WI38 (cell line): ENCODE measurements at regions not wholly inside any gene's neighbourhood (a gene's known extent, or its start where the extent isn't known, plus 50 kb on each side); places are given as distances from the start of the nearest gene placed in this dataset.

ENCODE experiments used
- H3K4me3 ChIP-seq: 2 replicates; pipeline ENCODE4 v1.5.1; 2011; ENCODE audit warnings: low read depth, mild to moderate bottlenecking, control low read depth, low read length
- TF ChIP-seq, protein P1 (sequence below): IDR thresholded peaks from 2 replicates; pipeline ENCODE4 v1.5.1; 2012; ENCODE audit warnings: low read depth, mild to moderate bottlenecking, control low read depth, low read length

DNA sequence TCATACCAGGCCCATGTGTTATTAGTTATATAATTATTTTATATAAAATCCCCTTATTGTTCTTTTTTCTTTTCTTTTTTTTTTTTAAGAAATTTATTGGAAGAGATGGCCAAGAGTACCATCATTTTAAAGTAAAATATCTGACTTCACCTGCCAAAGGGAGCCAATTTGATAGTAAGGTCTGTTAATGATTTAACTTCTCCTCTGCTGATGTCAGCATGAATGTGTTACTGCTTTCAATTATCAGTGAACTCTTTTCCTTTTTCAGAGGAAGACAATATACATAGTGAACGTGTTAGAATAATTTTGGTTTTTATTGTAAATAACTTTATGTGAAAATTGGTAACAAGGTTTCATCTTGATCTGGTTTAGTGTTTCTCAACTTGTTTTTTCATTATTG lies 409.6 kb downstream of the SH3GL2 start:
- TF ChIP-seq, protein P1, sequence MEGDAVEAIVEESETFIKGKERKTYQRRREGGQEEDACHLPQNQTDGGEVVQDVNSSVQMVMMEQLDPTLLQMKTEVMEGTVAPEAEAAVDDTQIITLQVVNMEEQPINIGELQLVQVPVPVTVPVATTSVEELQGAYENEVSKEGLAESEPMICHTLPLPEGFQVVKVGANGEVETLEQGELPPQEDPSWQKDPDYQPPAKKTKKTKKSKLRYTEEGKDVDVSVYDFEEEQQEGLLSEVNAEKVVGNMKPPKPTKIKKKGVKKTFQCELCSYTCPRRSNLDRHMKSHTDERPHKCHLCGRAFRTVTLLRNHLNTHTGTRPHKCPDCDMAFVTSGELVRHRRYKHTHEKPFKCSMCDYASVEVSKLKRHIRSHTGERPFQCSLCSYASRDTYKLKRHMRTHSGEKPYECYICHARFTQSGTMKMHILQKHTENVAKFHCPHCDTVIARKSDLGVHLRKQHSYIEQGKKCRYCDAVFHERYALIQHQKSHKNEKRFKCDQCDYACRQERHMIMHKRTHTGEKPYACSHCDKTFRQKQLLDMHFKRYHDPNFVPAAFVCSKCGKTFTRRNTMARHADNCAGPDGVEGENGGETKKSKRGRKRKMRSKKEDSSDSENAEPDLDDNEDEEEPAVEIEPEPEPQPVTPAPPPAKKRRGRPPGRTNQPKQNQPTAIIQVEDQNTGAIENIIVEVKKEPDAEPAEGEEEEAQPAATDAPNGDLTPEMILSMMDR = no peak
- H3K4me3 ChIP-seq = no peak overlapping the region

DNA sequence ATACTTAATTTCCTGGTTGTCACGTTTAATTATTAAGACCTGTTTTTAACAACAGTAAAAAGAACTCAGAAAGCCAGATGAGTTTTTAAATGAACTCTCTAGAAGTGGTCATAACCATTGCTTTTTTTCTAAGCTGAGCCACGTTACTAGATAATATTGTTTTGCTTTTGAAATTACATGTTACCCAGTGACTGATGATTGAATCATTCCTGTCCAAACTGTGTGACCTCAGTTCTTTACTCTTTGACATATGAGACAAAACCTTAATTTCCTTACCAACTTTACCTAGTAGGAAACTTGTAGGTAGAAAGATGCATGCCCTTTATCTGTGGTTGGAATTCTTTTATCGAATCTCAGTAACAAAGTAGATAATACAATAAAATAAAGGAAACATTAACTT lies 411.7 kb downstream of the SH3GL2 start:
- no peak overlapping the region for H3K4me3 ChIP-seq
- TF ChIP-seq, protein P1 = no peak

DNA sequence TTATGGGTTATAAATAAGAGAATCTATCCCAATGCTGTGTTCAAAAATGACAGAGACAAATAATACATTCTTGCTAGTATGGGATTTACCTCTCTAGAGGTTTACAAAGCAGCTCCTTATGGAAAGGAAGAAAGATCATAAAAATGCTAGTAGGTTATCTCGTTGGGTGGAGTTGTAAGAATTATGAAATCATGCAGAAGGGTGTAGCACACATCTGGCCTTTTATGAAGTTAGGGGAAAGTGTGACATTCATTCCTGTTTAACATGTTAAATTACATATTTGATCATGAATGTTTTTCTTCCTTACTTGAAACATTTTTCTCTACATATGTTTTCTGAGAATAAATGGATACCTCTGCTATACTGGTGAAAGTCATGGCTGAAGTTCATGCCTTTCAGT lies 414.2 kb downstream of the SH3GL2 start:
- H3K4me3 ChIP-seq = no peak overlapping the region
- TF ChIP-seq, protein P1 = no peak

GRCh38 chr9:17994695-17995425 lies 416.0 kb downstream of the SH3GL2 start:
- no peak overlapping the region for H3K4me3 ChIP-seq
- TF ChIP-seq, protein P1 = no peak

DNA sequence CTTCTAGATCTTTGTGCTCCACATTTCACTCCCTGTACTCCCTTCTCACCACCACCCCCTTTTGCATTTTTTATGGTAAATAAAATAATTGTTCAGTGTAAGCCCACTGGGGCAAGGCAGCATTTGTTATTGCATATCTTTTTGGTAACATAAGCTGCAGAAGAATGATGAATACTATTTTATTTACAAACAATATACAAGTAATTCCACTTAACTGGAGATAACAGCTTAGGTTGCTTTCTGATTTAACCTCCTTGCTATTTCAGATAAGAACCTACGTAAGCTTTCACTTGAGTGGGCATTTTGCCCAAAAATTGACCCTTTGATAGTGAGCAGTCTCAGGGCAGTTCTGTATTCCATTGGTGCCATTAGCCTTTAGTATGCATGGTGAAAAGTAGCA lies 417.9 kb downstream of the SH3GL2 start:
- TF ChIP-seq, protein P1 = no peak

GRCh38 chr9:18002718-18003438 lies 424.0 kb downstream of the SH3GL2 start:
- no peak overlapping the region for H3K4me3 ChIP-seq
- TF ChIP-seq, protein P1 = no peak

More for the DNA sequence above, 417.9 kb downstream of the SH3GL2 start:
- no peak overlapping the region for H3K4me3 ChIP-seq

DNA sequence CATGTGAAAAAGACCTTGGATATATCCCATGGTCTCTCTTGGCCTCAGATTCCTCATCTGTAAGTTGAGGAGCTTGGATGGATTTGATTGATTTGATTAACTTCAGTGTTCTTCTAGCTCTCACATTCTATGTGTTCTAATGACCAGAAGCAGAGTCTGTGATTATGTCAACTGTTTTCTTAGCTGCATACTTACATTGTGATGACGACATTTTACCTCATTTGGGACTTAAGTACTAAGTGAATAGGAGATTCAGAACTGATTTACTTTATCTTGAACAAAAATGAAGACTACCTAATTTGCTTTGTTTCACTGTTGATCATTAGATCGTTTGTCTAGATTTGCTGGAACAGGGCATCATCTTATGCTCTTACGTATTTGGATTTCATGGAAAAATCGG lies 427.7 kb downstream of the SH3GL2 start:
- H3K4me3 ChIP-seq = no peak overlapping the region
- TF ChIP-seq, protein P1 = no peak
